OCI-LY1 (cell line): ENCODE measurements at regions not wholly inside any gene's neighbourhood (a gene's known extent, or its start where the extent isn't known, plus 50 kb on each side); places are given as distances from the start of the nearest gene placed in this dataset.

Experiments used
- H2AFZ ChIP-seq: fragments of 200-600 bp; sonication (generic), shearing (Covaris generic); 2 replicates; pipeline ENCODE4 v1.6.0; 2014; ENCODE audit warnings: antibody characterized with exemption, mild to moderate bottlenecking, low read length
- H3F3A ChIP-seq: fragments of 200-600 bp; sonication (generic), shearing (Covaris generic); 2 replicates; pipeline ENCODE4 v1.6.0; 2014; ENCODE audit warnings: mild to moderate bottlenecking, antibody characterized with exemption, low read length, moderate library complexity; ENCODE audit not compliant: insufficient read depth
- H3K27ac ChIP-seq: fragments of 200-600 bp; sonication (generic); 2 replicates; pipeline ENCODE4 v1.5.1; 2014; ENCODE audit warnings: low read length, mixed run types, mild to moderate bottlenecking, low read depth; ENCODE audit not compliant: poor library complexity, severe bottlenecking
- H3K27me3 ChIP-seq: fragments of 200-600 bp; sonication (generic); 2 replicates; pipeline ENCODE4 v1.6.0; 2014; ENCODE audit warnings: antibody characterized with exemption, mild to moderate bottlenecking, low read length, moderate library complexity; ENCODE audit not compliant: insufficient read depth
- H3K36me3 ChIP-seq: fragments of 200-600 bp; sonication (generic); 2 replicates; pipeline ENCODE4 v1.6.1; 2014; ENCODE audit warnings: mild to moderate bottlenecking, antibody characterized with exemption, low read length, moderate library complexity, mixed read lengths; ENCODE audit not compliant: insufficient read depth
- H3K4me1 ChIP-seq: fragments of 200-600 bp; sonication (generic); 2 replicates; pipeline ENCODE4 v1.5.1; 2014; ENCODE audit warnings: mild to moderate bottlenecking, low read length, moderate library complexity; ENCODE audit not compliant: insufficient read depth, severe bottlenecking
- H3K4me2 ChIP-seq: fragments of 200-600 bp; sonication (generic), shearing (Covaris generic); 2 replicates; pipeline ENCODE4 v1.6.1; 2014; ENCODE audit warnings: low read length
- H3K4me3 ChIP-seq: fragments of 200-600 bp; sonication (generic); 2 replicates; pipeline ENCODE4 v1.5.1; 2014; ENCODE audit warnings: low read length, low read depth, mild to moderate bottlenecking, mixed read lengths; ENCODE audit not compliant: poor library complexity, severe bottlenecking
- H3K79me2 ChIP-seq: fragments of 200-600 bp; shearing (Covaris generic); 2 replicates; pipeline ENCODE4 v1.6.1; 2016; ENCODE audit warnings: mixed run types, low read length, mixed read lengths; ENCODE audit not compliant: insufficient read depth
- H3K9ac ChIP-seq: fragments of 200-600 bp; sonication (generic), shearing (Covaris generic); 2 replicates; pipeline ENCODE4 v1.6.1; 2014; ENCODE audit warnings: mild to moderate bottlenecking, low read length, mixed read lengths
- H3K9me2 ChIP-seq: fragments of 200-600 bp; sonication (generic), shearing (Covaris generic); 2 replicates; pipeline ENCODE4 v1.6.1; 2014; ENCODE audit warnings: low read depth, mild to moderate bottlenecking, low read length, mixed read lengths
- H3K9me3 ChIP-seq: fragments of 200-600 bp; shearing (Covaris generic); 2 replicates; pipeline ENCODE4 v1.6.1; 2014; ENCODE audit warnings: low read length, mixed read lengths
- H4K20me1 ChIP-seq: fragments of 200-600 bp; sonication (generic), shearing (Covaris generic); 2 replicates; pipeline ENCODE4 v1.6.0; 2016; ENCODE audit warnings: mild to moderate bottlenecking, low read length; ENCODE audit not compliant: insufficient read depth
- EZH2 ChIP-seq: fragments of 200-600 bp; sonication (generic), shearing (Covaris generic); IDR thresholded peaks from 2 replicates; pipeline ENCODE4 v1.8.0; 2017; ENCODE audit warnings: borderline replicate concordance, mixed run types, mild to moderate bottlenecking, antibody characterized with exemption, low read length, moderate library complexity, mixed read lengths
- TF ChIP-seq, protein P1 (sequence below): fragments of 200-600 bp; sonication (generic), shearing (Covaris generic); IDR thresholded peaks from 2 replicates; pipeline ENCODE4 v1.5.1; 2017; ENCODE audit warnings: mild to moderate bottlenecking, antibody characterized with exemption, low read length, moderate library complexity, mixed read lengths

DNA sequence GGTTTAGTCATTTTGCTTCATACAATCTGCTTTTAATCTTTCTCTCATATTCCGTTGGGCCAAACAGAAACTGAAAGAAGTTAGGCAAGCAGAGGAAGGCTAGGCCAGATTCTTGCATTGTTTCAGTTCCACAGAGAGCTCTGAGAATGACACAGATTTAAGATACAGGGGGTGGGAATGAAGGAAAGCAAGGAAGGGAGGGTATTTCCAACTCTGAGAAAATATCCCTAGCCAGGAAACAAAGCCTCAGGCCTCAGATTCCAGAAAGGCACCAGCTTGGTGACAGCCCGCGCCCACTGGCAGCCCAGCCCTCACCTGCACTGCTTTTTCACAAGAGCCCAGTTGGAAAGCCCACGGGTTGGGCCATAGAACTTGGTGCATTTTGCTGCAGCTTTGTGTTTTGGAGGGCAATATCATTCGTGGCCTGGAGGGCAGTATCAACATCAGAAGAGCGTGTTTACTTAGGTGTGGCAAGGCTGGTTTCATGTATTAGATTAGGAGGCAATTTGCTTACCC, 63.5 kb downstream of the ENC1 start:
- Histone ChIP-seq H3K4me3 (no peak overlapping the region), H2AFZ (no peak overlapping the region), H3K4me1 (no peaks in the 10 kb centered on the region), H3K36me3 (no peaks in the 10 kb centered on the region), H3K9ac (no peak overlapping the region), H3K27me3 (no peaks in the 10 kb centered on the region), H3K4me2 (no peak overlapping the region), H3K79me2 (no peaks in the 10 kb centered on the region), H4K20me1 (no peaks in the 10 kb centered on the region), H3F3A (no peaks in the 10 kb centered on the region), H3K9me3 (no peaks in the 10 kb centered on the region), H3K9me2 (no peaks in the 10 kb centered on the region), H3K27ac (no peak overlapping the region)
- no peak for TF ChIP-seq EZH2
- TF ChIP-seq, protein P1, sequence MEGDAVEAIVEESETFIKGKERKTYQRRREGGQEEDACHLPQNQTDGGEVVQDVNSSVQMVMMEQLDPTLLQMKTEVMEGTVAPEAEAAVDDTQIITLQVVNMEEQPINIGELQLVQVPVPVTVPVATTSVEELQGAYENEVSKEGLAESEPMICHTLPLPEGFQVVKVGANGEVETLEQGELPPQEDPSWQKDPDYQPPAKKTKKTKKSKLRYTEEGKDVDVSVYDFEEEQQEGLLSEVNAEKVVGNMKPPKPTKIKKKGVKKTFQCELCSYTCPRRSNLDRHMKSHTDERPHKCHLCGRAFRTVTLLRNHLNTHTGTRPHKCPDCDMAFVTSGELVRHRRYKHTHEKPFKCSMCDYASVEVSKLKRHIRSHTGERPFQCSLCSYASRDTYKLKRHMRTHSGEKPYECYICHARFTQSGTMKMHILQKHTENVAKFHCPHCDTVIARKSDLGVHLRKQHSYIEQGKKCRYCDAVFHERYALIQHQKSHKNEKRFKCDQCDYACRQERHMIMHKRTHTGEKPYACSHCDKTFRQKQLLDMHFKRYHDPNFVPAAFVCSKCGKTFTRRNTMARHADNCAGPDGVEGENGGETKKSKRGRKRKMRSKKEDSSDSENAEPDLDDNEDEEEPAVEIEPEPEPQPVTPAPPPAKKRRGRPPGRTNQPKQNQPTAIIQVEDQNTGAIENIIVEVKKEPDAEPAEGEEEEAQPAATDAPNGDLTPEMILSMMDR: no peak

DNA sequence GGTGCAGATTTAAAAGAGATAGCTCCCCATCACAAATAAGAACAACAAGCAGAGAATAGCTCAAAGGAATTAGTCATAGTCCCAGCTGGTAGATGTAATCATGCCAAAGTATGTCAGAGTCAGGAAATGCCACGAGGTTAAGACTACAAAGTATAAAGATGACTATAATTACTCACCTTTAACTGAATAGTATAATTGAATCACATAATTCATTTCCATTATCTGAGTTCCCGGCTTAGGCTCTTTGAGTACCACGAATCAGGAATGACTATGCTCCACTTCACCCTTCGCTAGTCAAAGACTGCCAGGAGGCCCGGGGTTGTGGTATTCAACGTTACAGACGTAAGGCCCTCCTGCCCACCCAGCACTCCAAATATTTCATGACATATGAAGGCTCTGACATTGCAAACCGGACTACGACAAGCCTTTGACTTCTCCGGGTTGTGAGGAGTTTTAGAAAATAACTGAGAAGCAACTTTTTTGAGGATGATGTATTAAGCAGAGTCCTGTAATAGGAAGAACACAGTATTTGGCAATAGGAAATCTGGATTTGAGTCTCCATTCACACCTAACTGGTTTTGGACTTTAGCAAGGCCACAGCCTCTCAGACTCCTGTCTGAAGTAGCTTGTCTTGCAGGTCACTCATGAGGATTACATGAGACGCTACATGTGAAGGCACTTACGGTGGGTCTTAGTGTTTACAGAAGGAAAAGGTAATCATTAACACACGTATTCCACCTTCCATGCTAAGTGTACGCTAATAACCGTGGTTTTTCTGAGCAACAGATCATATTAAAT, 64.6 kb downstream of the ENC1 start:
- Histone ChIP-seq H3K9me2 (no peaks in the 10 kb centered on the region), H3K36me3 (no peaks in the 10 kb centered on the region), H3K79me2 (no peaks in the 10 kb centered on the region), H3K4me3 (no peak overlapping the region), H3K9me3 (no peaks in the 10 kb centered on the region), H3K9ac (no peak overlapping the region), H3F3A (no peaks in the 10 kb centered on the region), H2AFZ (no peak overlapping the region), H4K20me1 (no peaks in the 10 kb centered on the region), H3K27me3 (no peaks in the 10 kb centered on the region), H3K27ac (no peak overlapping the region), H3K4me1 (no peaks in the 10 kb centered on the region), H3K4me2 (no peak overlapping the region)
- no peak for TF ChIP-seq EZH2
- TF ChIP-seq, protein P1: no peak

GRCh38 chr5:74570250-74570649, 70.3 kb downstream of the ENC1 start:
- no peak overlapping the region for H3K9ac ChIP-seq
- H3K4me2 ChIP-seq: no peak overlapping the region
- no peak overlapping the region for H2AFZ ChIP-seq
- H3K79me2 ChIP-seq: no peaks in the 10 kb centered on the region
- no peak overlapping the region for H3K27ac ChIP-seq
- H3K27me3 ChIP-seq: no peaks in the 10 kb centered on the region
- no peaks in the 10 kb centered on the region for H3K9me2 ChIP-seq
- no peak for TF ChIP-seq EZH2
- TF ChIP-seq, protein P1: no peak
- no peak overlapping the region for H3K4me3 ChIP-seq
- H3F3A ChIP-seq: no peaks in the 10 kb centered on the region
- H4K20me1 ChIP-seq: no peaks in the 10 kb centered on the region
- no peaks in the 10 kb centered on the region for H3K36me3 ChIP-seq
- H3K4me1 ChIP-seq: no peaks in the 10 kb centered on the region
- H3K9me3 ChIP-seq: no peaks in the 10 kb centered on the region
